Spleen (tissue), 7 donors: ENCODE measurements at regions not wholly inside any gene's neighbourhood (a gene's known extent, or its start where the extent isn't known, plus 50 kb on each side); places are given as distances from the start of the nearest gene placed in this dataset.

Experiments used
- POLR2AphosphoS5 ChIP-seq, 3 donors: sonication (generic); formaldehyde crosslinking; IDR thresholded peaks; one replicate each; pipeline ENCODE4 v1.5.1; 2017; ENCODE audit warnings: antibody characterized with exemption in 3 of 3
- TF ChIP-seq, protein P1 (sequence below), 11 experiments: fragments of 200-600 bp in 7 of 11; fragments of 450-650 bp in 4 of 11; sonication (generic) in 4 of 11; IDR thresholded peaks in 8 of 11; conservative IDR thresholded peaks in 3 of 11; 1 replicate in 7 of 11; 2 replicates in 4 of 11; pipeline versions ENCODE4 v1.4.0 to v1.8.0; 2016 to 2021; ENCODE audit warnings: antibody characterized with exemption in 11 of 11, inconsistent platforms in 4 of 11, mild to moderate bottlenecking in 1 of 11
- donor health status: DM: no; HTN: no; CAD: no; lungs with moderate emphysema.
- donor health status: DM: no; HTN: no; CAD: no.
- donor health status: DM: no; HTN: no; CAD: no.

DNA sequence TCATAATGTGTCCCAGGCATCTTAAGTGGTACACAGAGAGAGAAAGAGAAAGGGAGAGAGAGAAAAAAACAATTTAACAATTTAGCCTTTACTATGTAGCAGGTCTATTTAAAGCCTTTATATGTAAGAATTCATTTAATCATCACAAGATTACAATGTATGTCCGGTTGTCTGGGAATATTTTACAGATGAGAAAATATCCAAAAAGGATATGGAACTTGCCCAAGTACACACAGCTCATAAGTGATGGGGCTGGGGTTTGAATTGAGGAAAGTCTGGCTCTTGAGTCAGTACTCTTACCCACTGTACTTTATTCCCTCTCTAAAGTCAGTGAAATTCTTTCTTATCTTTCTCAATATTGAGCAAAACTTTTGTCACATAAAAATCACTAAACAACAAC, 104.6 kb downstream of the LYPLAL1 start:
- TF ChIP-seq, protein P1, sequence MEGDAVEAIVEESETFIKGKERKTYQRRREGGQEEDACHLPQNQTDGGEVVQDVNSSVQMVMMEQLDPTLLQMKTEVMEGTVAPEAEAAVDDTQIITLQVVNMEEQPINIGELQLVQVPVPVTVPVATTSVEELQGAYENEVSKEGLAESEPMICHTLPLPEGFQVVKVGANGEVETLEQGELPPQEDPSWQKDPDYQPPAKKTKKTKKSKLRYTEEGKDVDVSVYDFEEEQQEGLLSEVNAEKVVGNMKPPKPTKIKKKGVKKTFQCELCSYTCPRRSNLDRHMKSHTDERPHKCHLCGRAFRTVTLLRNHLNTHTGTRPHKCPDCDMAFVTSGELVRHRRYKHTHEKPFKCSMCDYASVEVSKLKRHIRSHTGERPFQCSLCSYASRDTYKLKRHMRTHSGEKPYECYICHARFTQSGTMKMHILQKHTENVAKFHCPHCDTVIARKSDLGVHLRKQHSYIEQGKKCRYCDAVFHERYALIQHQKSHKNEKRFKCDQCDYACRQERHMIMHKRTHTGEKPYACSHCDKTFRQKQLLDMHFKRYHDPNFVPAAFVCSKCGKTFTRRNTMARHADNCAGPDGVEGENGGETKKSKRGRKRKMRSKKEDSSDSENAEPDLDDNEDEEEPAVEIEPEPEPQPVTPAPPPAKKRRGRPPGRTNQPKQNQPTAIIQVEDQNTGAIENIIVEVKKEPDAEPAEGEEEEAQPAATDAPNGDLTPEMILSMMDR (IDR thresholded peaks at IDR 0.05 in 8 of 11, conservative IDR thresholded peaks at IDR 0.05 in 3 of 11) = no peak
- TF ChIP-seq POLR2AphosphoS5 (IDR thresholded peaks at IDR 0.05) = no peak
